NCI-H526 (cell line): ENCODE measurements at regions not wholly inside any gene's neighbourhood (a gene's known extent, or its start where the extent isn't known, plus 50 kb on each side); places are given as distances from the start of the nearest gene placed in this dataset.

Experiments
- DNase-seq, 2 experiments: peaks; one replicate each; lab custom pipeline; 2025; lab: John Stamatoyannopoulos, UW

DNA sequence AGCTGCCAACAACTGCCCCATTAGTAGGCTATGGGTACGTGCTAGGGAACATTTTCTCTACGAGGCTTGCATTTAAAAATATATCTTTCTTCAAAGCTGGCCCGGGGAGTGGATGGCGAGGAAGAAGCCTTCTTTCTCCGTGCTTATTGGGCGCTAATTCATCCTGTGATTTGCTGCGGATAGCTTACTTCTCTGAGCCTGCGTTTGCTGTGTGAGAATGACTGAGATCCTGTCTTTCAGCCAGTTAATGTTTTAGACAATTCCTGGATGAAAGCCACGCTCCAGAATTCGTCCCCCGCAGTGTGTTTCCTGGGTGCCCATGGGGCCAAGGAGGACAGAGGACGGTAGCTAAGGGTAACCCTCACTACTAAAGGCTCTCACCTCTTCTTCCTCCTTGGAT, 57.8 kb upstream of the TARBP1 start:
- no peak for DNase-seq

DNA sequence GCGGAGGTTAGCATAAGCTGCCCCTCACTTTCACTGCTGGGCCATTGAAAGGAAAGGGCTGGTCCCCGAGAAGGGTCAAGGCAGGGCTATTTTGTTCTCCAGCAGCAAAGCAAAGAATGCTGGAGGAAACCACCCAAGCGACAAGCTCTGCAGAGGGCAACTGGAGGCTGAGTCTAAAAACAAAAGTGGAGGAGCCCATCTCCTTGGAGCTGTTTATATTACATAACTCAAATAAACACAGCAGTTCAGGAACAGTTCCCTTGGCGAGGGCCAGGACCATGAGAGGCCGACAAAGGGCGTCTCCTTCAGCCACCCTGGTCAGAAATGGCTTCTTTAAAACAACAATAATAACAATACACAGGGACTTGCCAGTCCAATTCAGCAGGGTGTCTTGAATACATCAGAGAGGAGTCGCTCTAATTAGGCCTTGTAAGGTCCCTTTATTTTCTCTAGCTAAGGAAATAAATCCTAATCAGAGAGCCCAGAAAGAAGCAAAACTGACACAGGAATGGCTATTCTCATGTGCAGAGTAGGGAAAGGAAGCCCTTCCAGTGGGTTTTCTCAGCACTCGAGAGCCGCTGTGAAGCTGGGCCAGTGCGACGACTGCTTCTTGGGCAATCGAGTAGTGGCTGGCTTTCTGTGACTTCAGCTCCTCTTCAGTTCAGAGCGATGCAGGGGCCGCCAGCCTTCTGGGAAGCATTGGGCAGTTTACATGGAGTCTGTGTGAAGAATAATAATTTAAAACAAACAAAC, 57.0 kb upstream of the TARBP1 start:
- no peak for DNase-seq

DNA sequence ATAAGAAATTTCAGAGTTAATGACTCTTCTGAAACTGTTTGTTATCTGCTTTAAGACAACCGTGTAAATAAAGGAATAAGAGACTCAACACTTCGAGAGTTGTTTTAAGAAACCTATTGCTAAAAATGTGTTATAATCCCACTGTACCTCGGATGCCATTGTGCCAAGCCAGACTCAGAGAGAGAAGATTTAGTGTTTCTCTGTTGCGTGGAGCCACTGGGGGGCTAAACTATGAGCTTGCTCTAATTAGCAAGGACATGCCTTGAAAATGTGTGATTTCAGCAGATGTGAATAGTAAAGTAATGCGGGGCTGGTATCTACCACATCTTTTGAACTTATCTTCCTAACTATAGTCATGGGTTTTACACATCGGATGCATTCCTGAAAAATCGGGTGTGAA, 56.2 kb upstream of the TARBP1 start:
- no peak for DNase-seq

DNA sequence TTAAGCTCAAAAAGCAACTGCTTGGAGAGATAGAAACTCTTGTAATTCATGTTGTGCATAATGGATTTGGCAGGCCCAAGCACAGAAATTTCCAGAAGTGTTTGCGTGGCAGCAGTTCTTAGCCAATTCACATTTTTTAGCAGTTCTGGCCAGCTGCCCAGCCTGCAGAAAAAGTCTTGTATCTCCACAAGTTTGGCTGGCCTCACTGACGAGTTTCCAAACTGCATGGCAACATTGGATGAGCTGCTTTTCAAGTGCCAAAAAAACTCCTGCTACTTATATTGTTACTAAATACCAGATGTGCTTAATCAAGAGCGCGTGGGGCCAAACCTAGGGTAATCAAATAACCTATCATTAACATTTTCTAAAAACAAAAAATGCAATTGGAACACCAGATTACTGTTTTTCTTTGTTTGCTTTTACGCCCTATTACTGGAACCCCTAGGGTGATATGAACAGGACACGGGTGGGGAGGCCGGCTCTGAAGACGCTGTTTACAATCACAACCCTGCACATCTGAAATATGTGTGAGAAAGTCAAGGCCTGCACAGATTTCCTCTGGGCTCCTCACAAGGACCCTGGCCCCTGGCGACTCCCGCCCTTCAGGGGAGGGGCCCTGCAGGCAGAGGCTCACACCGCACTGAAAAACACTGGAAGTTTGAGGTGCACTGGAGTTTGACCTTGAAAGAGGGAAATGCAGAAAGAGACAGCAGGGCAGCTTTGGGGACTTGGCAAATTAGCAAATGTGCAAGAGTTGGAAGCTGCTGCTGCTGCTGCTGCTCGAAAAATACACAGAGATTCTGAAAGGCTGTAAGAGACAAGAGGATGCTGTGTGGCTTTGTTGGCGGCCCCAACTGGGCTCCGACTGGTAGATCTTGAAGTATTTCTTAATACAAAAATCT, 55.2 kb upstream of the TARBP1 start:
- no peak for DNase-seq

DNA sequence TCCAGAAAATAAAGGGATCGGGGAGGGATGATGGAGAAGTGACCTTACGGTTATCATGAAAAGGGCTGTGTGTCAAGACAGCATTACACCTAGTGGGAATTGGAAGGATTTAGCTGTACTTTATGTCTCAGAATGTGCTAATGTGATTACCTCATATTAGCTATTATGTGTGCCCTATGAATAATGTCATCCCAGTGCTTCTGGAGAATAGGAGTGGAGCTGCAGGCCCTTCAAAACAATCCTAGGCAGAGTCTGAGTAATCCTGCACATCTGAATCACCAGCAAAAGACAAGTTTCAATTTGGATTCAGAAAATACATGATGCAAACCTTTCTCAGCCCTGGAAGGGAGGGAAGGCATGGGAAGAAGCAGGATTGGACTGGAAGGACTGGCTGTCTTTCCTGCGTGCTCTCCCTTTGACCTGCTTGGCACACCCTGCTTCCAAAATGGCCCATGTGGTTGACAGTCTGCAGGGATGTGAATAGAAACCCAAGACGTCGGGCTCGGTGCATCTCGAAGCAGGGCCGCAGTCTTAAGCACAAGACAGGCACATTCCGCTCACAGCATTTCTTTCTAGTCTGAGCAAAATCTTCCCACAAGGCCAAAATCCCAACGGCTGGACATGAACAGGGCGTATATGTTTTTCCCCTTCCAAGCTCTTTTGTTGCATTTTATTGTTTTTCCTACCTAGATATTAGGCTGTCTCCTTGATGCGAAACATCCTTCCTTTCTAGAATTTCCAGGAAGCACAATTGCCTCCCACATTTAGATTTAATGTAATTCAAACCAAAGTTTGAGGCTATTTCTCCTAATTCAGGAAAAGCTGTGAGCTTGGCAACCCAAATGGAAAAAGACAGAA, 54.3 kb upstream of the TARBP1 start:
- no peak for DNase-seq

DNA sequence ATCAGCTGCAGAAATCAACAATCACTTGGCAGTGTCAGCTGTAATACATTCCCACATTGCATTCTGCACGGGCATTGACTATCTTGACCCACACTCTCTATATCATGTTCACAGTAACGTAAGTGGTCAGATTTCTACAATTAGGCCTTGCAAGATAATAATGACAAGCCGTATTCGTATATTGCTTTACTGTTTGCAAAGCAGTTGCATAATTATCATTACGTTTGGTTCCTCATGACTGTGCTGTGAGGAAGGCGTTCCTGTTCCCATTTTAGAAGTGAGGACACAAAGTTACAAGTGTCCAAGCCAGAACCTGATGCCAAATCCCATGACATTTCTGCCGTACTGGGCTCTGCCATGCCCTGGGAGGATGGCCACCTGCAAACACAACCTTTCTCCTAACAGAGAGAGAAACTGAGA, 53.5 kb upstream of the TARBP1 start:
- DNase-seq, result no peak

DNA sequence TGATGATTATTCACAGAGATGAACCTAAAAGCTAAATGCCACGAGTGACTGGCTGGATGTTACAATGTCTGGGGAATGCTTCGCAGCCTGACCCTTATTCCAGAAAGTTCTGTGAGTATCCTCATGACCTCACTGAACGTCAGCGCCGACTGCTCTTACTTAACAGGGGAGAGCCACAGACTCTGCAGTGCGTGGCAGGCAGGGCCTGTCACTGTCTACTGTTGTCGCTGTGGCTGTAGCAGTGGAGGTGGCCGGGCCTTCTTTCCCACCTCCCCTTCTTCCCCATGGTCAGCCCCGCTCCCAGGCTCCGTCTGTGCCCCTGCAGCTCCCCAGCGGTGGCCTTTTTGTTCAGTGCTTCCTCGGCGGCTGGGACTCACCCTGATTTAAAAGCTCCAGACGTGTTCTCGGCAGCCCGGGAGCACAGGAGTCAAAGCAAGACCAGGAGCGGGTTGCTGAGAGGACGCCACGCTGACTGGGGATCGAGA, 52.2 kb upstream of the TARBP1 start:
- DNase-seq, result no peak

DNA sequence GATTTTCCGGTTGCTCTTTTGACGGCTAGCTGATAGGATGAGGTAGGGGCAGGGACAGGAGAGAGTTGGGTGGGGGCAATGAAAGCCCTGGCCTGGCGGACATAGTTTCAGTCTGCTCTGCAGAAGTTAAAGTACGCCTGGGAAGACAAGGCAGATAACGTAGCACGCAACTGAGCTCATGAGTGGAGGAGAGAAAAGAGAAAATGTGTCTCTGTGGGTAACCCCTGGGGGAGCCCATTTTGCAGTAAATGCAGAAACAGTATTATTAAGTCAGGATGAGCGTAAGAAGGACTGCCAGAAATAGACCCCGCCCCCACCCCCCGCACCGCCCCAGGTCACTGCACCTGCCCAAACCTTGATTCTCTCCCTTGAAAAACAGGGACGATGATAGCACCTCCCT, 51.7 kb upstream of the TARBP1 start:
- no peak for DNase-seq

DNA sequence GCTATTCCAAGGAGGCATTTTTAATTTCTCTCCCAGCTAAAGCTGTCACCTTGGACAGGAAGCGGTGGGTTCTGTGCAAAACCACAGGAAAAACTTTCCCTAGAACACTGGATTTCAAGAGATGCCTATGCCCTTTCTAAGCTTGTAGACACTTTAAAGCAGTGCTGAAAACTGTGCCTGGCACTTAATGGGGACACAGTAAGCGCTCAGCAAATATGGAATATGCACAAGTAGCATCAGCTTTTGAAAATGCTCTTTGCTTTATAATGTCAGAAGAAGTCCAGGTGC, 50.9 kb upstream of the TARBP1 start:
- no peak for DNase-seq

DNA sequence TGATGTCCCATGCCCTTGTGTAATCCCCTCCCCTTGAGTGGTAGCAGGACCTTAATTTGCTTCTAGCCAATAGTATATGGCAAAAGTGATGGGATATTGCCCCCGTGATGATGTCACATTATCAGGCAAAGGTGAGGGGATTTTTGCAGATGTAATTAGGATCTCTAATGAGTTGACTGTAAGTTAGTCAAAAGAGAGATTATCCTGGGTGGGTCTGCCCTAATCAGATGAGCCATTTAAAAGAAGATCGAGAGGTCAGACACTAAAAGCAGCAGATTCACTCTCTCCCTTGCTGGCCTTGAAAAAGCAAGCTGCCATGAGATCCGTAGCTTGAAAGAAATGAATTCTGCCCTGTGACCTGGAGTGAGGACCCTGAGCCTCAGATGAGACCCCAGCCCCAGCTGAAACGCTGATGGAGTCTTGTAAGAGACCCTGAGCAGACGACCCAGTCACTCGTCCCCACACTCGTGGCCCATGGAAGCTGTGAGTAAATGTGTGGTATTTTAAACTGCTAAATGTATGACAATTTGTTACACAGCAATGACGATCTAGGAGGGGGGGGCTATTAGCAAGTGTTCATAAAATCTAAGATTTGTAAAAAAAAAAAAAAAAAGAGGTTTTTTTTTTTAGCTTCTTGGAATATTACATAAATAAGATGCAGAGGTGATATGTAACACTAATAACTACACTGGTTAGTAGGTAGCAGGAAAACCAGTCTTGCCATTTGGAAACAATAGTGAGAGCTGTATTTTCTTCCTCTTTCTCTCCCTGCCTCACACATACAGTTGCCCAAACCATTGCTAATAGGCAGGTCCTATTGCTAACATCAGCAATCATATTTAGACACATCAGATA, 50.3 kb upstream of the TARBP1 start:
- DNase-seq, result no peak
